MM.1S (cell line): ENCODE measurements at regions not wholly inside any gene's neighbourhood (a gene's known extent, or its start where the extent isn't known, plus 50 kb on each side); places are given as distances from the start of the nearest gene placed in this dataset.

ENCODE experiments used
- DNase-seq: peaks from one replicate; pipeline ENCODE4 v3.0.0-alpha.2; 2015
- H2AFZ ChIP-seq: fragments of 300-600 bp; sonication (generic); 2 replicates; pipeline ENCODE4 v1.6.0; 2016; ENCODE audit warnings: antibody characterized with exemption, low read length
- H3F3A ChIP-seq: fragments of 300-600 bp; sonication (generic); 2 replicates; pipeline ENCODE4 v1.6.1; 2016; ENCODE audit warnings: mild to moderate bottlenecking, antibody characterized with exemption, low read length, moderate library complexity, mixed read lengths; ENCODE audit not compliant: insufficient read depth
- H3K27ac ChIP-seq: fragments of 300-600 bp; sonication (generic); 2 replicates; pipeline ENCODE4 v1.5.1; 2016; ENCODE audit warnings: mild to moderate bottlenecking, low read length
- H3K27me3 ChIP-seq: fragments of 300-600 bp; sonication (generic); replicated peaks from 2 replicates; pipeline ENCODE4 v1.6.0; 2016; ENCODE audit warnings: low read length; ENCODE audit not compliant: insufficient read depth
- H3K36me3 ChIP-seq: fragments of 300-600 bp; sonication (generic); replicated peaks from 2 replicates; pipeline ENCODE4 v1.6.1; 2016; ENCODE audit warnings: mild to moderate bottlenecking, low read length, mixed read lengths; ENCODE audit not compliant: insufficient read depth
- H3K4me1 ChIP-seq: fragments of 300-600 bp; sonication (generic); 2 replicates; pipeline ENCODE4 v1.6.1; 2016; ENCODE audit warnings: low read length, mixed read lengths
- H3K4me2 ChIP-seq: fragments of 300-600 bp; sonication (generic); 2 replicates; pipeline ENCODE4 v1.6.0; 2016; ENCODE audit warnings: low read depth, low read length
- H3K4me3 ChIP-seq: fragments of 300-600 bp; sonication (generic); 2 replicates; pipeline ENCODE4 v1.5.1; 2016; ENCODE audit warnings: low read length, mixed read lengths
- H3K79me2 ChIP-seq: fragments of 300-600 bp; sonication (generic); 2 replicates; pipeline ENCODE4 v1.6.1; 2016; ENCODE audit warnings: mixed run types, low read length, mixed read lengths
- H3K9ac ChIP-seq: fragments of 300-600 bp; sonication (generic); 2 replicates; pipeline ENCODE4 v1.6.1; 2016; ENCODE audit warnings: low read length, mixed read lengths
- H3K9me2 ChIP-seq: fragments of 300-600 bp; sonication (generic); replicated peaks from 2 replicates; pipeline ENCODE4 v1.6.1; 2016; ENCODE audit warnings: mild to moderate bottlenecking, low read length, mixed read lengths; ENCODE audit not compliant: insufficient read depth
- H3K9me3 ChIP-seq: fragments of 300-600 bp; sonication (generic); replicated peaks from 2 replicates; pipeline ENCODE4 v1.6.1; 2016; ENCODE audit warnings: mild to moderate bottlenecking, low read length, mixed read lengths; ENCODE audit not compliant: insufficient read depth
- H4K20me1 ChIP-seq: fragments of 300-600 bp; sonication (generic); 2 replicates; pipeline ENCODE4 v1.6.1; 2016; ENCODE audit warnings: mild to moderate bottlenecking, low read length, moderate library complexity, mixed read lengths; ENCODE audit not compliant: insufficient read depth
- EZH2 ChIP-seq: fragments of 300-600 bp; sonication (generic); optimal IDR thresholded peaks from 2 replicates; pipeline ENCODE3; 2017; ENCODE audit warnings: low read depth, mild to moderate bottlenecking, antibody characterized with exemption, low read length, mixed read lengths
- EZH2phosphoT487 ChIP-seq: fragments of 300-600 bp; sonication (generic); IDR thresholded peaks from 2 replicates; pipeline ENCODE4 v1.6.1; 2018; ENCODE audit warnings: antibody characterized with exemption, low read length
- TF ChIP-seq, protein P1 (sequence below): fragments of 300-600 bp; sonication (generic); IDR thresholded peaks from 2 replicates; pipeline ENCODE4 v1.5.1; 2016; ENCODE audit warnings: antibody characterized with exemption, low read length, mixed read lengths

DNA sequence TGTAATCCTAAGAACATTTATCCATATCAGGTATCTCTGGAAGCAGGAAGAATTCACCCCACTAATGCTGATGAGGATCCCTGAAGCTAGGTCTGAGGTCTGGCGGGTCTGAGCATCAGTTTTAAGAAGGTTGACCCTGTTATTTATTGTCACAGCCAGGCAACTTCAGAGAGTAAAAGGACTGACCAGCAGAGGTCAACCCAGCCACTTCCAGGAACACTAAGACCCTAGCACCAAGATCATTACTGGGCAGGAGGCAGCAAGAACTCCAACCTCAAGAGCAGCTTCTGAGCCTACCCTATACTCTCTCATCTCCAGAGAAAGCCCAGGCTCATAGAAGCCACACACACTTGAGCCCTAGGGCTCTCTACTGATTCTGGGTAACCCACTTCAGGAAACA, 901.4 kb downstream of the DCDC2C start:
- Histone ChIP-seq H3K79me2 (no peaks in the 10 kb centered on the region), H3K27ac (no peak overlapping the region), H3K36me3 (no peaks in the 10 kb centered on the region), H3K4me2 (no peak overlapping the region), H3K9ac (no peak overlapping the region), H4K20me1 (no peaks in the 10 kb centered on the region), H2AFZ (no peak overlapping the region), H3F3A (no peaks in the 10 kb centered on the region), H3K4me1 (no peaks in the 10 kb centered on the region), H3K27me3 (no peaks in the 10 kb centered on the region), H3K9me3 (no peaks in the 10 kb centered on the region), H3K9me2 (no peaks in the 10 kb centered on the region), H3K4me3 (no peak overlapping the region)
- no peak for TF ChIP-seq EZH2
- TF ChIP-seq, protein P1, sequence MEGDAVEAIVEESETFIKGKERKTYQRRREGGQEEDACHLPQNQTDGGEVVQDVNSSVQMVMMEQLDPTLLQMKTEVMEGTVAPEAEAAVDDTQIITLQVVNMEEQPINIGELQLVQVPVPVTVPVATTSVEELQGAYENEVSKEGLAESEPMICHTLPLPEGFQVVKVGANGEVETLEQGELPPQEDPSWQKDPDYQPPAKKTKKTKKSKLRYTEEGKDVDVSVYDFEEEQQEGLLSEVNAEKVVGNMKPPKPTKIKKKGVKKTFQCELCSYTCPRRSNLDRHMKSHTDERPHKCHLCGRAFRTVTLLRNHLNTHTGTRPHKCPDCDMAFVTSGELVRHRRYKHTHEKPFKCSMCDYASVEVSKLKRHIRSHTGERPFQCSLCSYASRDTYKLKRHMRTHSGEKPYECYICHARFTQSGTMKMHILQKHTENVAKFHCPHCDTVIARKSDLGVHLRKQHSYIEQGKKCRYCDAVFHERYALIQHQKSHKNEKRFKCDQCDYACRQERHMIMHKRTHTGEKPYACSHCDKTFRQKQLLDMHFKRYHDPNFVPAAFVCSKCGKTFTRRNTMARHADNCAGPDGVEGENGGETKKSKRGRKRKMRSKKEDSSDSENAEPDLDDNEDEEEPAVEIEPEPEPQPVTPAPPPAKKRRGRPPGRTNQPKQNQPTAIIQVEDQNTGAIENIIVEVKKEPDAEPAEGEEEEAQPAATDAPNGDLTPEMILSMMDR = no peak
- TF ChIP-seq EZH2phosphoT487 = no peak
- DNase-seq = no peak

DNA sequence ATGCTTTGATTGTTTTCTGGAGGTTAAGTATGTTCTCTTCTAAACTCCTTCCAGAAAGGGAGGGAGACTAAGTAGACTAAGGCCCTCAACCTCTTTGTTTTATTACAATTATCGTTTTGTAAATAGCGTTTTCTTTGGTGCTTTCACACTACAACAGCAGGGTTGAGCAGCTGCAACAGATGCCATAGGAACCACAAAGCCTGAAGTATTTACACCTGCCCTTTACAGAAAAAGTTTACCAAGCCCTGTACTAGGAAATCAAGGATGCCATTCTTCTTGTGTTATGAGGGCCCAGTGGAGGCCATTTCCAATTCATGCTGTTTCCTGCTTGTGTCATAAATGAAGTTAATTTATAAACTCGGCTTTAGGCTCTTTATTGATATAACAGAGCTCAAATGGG, 914.8 kb downstream of the DCDC2C start:
- no peaks in the 10 kb centered on the region for H3K9me3 ChIP-seq
- H3F3A ChIP-seq = no peaks in the 10 kb centered on the region
- no peak overlapping the region for H3K4me3 ChIP-seq
- H3K79me2 ChIP-seq = no peaks in the 10 kb centered on the region
- H3K9ac ChIP-seq = no peak overlapping the region
- no peaks in the 10 kb centered on the region for H4K20me1 ChIP-seq
- no peaks in the 10 kb centered on the region for H3K36me3 ChIP-seq
- TF ChIP-seq EZH2 (no peak), EZH2phosphoT487 (no peak)
- TF ChIP-seq, protein P1 = no peak
- no peak overlapping the region for H2AFZ ChIP-seq
- no peaks in the 10 kb centered on the region for H3K9me2 ChIP-seq
- H3K27ac ChIP-seq = no peak overlapping the region
- H3K4me1 ChIP-seq = no peaks in the 10 kb centered on the region
- DNase-seq = no peak
- no peaks in the 10 kb centered on the region for H3K27me3 ChIP-seq
- H3K4me2 ChIP-seq = no peak overlapping the region

DNA sequence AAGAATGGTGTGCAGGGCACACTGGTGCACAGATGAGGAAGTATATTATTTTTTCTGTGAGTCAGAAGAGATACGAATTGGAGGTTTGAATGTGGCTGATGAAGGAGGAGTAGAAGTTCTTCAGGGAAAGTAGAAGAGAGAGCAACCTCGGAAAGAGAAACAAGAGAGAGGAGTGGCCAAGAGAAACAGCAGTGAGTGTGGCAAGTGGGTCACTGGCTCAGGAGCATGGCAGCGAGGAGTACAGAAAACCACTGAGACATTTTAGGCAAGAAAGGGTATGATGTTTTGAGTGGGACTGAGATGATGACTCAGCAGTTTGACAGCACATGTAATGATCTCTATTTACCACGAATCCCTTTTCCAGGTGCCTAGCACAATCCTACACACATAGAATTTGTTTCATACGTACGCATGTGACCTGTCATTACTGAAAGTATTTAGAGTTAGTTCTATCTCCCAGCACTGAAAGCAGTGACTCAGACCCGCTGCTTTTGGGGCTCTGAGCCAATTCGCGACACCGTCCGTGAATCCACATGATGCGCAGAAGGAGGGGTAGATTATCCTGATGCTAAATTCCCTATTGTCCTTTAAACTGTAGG, 915.4 kb downstream of the DCDC2C start:
- Histone ChIP-seq H3K36me3 (no peaks in the 10 kb centered on the region), H3K27me3 (no peaks in the 10 kb centered on the region), H3K4me3 (no peak overlapping the region), H3K27ac (no peak overlapping the region), H3K4me1 (no peaks in the 10 kb centered on the region), H2AFZ (no peak overlapping the region), H4K20me1 (no peaks in the 10 kb centered on the region), H3K9me2 (no peaks in the 10 kb centered on the region), H3K79me2 (no peaks in the 10 kb centered on the region), H3K9me3 (no peaks in the 10 kb centered on the region), H3K9ac (no peak overlapping the region), H3K4me2 (no peak overlapping the region), H3F3A (no peaks in the 10 kb centered on the region)
- TF ChIP-seq, protein P1 = no peak
- no peak for TF ChIP-seq EZH2
- TF ChIP-seq EZH2phosphoT487 = no peak
- DNase-seq = no peak
